Parathyroid adenoma (tissue), 2 donors: ENCODE measurements at regions not wholly inside any gene's neighbourhood (a gene's known extent, or its start where the extent isn't known, plus 50 kb on each side); places are given as distances from the start of the nearest gene placed in this dataset.
"Not testable (repeated sequence)": the region's sequence is repeated elsewhere in the genome, so short reads cannot be mapped to it uniquely, and the experiment has no call there.

Source experiments
- H2AFZ ChIP-seq: fragments of 300-600 bp; sonication (generic); one replicate; pipeline ENCODE4 v1.7.0; 2017; ENCODE audit warnings: antibody characterized with exemption, mild to moderate bottlenecking
- H3K27ac ChIP-seq: fragments of 300-600 bp; sonication (generic); one replicate; pipeline ENCODE4 v1.7.0; 2017
- H3K27me3 ChIP-seq: fragments of 300-600 bp; sonication (generic); one replicate; pipeline ENCODE4 v1.7.0; 2017; ENCODE audit warnings: low read length; ENCODE audit not compliant: control insufficient read depth, insufficient read depth
- H3K36me3 ChIP-seq: fragments of 300-600 bp; sonication (generic); one replicate; pipeline ENCODE4 v1.7.0; 2017; ENCODE audit warnings: low read length; ENCODE audit not compliant: control insufficient read depth, insufficient read depth
- H3K4me1 ChIP-seq: fragments of 300-600 bp; sonication (generic); one replicate; pipeline ENCODE4 v1.7.0; 2017; ENCODE audit warnings: control low read depth
- H3K4me2 ChIP-seq: fragments of 300-600 bp; sonication (generic); one replicate; pipeline ENCODE4 v1.7.0; 2017; ENCODE audit warnings: low read length
- H3K4me3 ChIP-seq: fragments of 300-600 bp; sonication (generic); one replicate; pipeline ENCODE4 v1.7.0; 2017; ENCODE audit warnings: low read depth, low read length
- H3K79me2 ChIP-seq: fragments of 300-600 bp; sonication (generic); one replicate; pipeline ENCODE4 v1.7.0; 2017; ENCODE audit warnings: control low read depth
- H3K9ac ChIP-seq: fragments of 300-600 bp; sonication (generic); one replicate; pipeline ENCODE4 v1.7.0; 2017; ENCODE audit warnings: mild to moderate bottlenecking
- H3K9me3 ChIP-seq: fragments of 300-600 bp; sonication (generic); one replicate; pipeline ENCODE4 v1.7.0; 2017; ENCODE audit warnings: low read length; ENCODE audit not compliant: control insufficient read depth
- CTCF ChIP-seq: fragments of 300-600 bp; sonication (generic); IDR thresholded peaks from one replicate; pipeline ENCODE4 v1.7.0; 2017; ENCODE audit warnings: antibody characterized with exemption, mild to moderate bottlenecking
- donor health status: primary hyperparathyroidism.

GRCh38 chr2:39968037-39968436 lies 189.0 kb upstream of the THUMPD2 start:
- H3K4me3 ChIP-seq, result no peak overlapping the region
- no peaks in the 10 kb centered on the region for H3K9me3 ChIP-seq
- no peaks in the 10 kb centered on the region for H3K36me3 ChIP-seq
- no peak overlapping the region for H3K27ac ChIP-seq
- no peak overlapping the region for H3K9ac ChIP-seq
- H3K4me1 ChIP-seq, result no peaks in the 10 kb centered on the region
- H3K79me2 ChIP-seq, result no peaks in the 10 kb centered on the region
- TF ChIP-seq CTCF, result no peak
- H3K4me2 ChIP-seq, result no peak overlapping the region
- no peak overlapping the region for H2AFZ ChIP-seq
- H3K27me3 ChIP-seq, result no peaks in the 10 kb centered on the region

- not testable (repeated sequence) for H3K4me3 ChIP-seq, H3K27ac ChIP-seq
Observed at GRCh38 chr2:39960681-39961080, 181.6 kb upstream of the THUMPD2 start.

GRCh38 chr2:39954346-39954745 lies 175.3 kb upstream of the THUMPD2 start:
- no peak overlapping the region for H2AFZ ChIP-seq
- no peaks in the 10 kb centered on the region for H3K9me3 ChIP-seq
- no peaks in the 10 kb centered on the region for H3K36me3 ChIP-seq
- no peak overlapping the region for H3K4me2 ChIP-seq
- no peaks in the 10 kb centered on the region for H3K4me1 ChIP-seq
- no peak overlapping the region for H3K4me3 ChIP-seq
- no peak overlapping the region for H3K9ac ChIP-seq
- no peak overlapping the region for H3K27ac ChIP-seq
- TF ChIP-seq CTCF, result no peak
- no peaks in the 10 kb centered on the region for H3K27me3 ChIP-seq
- H3K79me2 ChIP-seq, result no peaks in the 10 kb centered on the region

More at GRCh38 chr2:39960681-39961080, 181.6 kb upstream of the THUMPD2 start:
- not testable (repeated sequence) for H3K27me3 ChIP-seq, H3K9me3 ChIP-seq, H2AFZ ChIP-seq, H3K4me1 ChIP-seq, H3K36me3 ChIP-seq, H3K79me2 ChIP-seq, H3K4me2 ChIP-seq, H3K9ac ChIP-seq

- H3K4me1 ChIP-seq, result no peaks in the 10 kb centered on the region
- H3K9me3 ChIP-seq, result no peaks in the 10 kb centered on the region
- no peak overlapping the region for H3K4me2 ChIP-seq
- H3K79me2 ChIP-seq, result no peaks in the 10 kb centered on the region
- H2AFZ ChIP-seq, result no peak overlapping the region
- TF ChIP-seq CTCF, result no peak
- no peaks in the 10 kb centered on the region for H3K27me3 ChIP-seq
- no peaks in the 10 kb centered on the region for H3K36me3 ChIP-seq
- no peak overlapping the region for H3K27ac ChIP-seq
- H3K9ac ChIP-seq, result no peak overlapping the region
- H3K4me3 ChIP-seq, result no peak overlapping the region
Observed at GRCh38 chr2:39949131-39949530, 170.1 kb upstream of the THUMPD2 start.

- no peaks in the 10 kb centered on the region for H3K27me3 ChIP-seq
- H3K4me1 ChIP-seq, result no peaks in the 10 kb centered on the region
- no peaks in the 10 kb centered on the region for H3K79me2 ChIP-seq
- H3K4me2 ChIP-seq, result no peak overlapping the region
- H2AFZ ChIP-seq, result no peak overlapping the region
- H3K4me3 ChIP-seq, result no peak overlapping the region
- H3K36me3 ChIP-seq, result no peaks in the 10 kb centered on the region
- no peak for TF ChIP-seq CTCF
- no peak overlapping the region for H3K27ac ChIP-seq
- no peak overlapping the region for H3K9ac ChIP-seq
- H3K9me3 ChIP-seq, result no peaks in the 10 kb centered on the region
Observed at GRCh38 chr2:39948016-39948719, 169.1 kb upstream of the THUMPD2 start.
